CD4-positive, alpha-beta T cell treated with Interleukin-2 at 100 ng/mL for 4 hours (primary cell): ENCODE measurements at regions not wholly inside any gene's neighbourhood (a gene's known extent, or its start where the extent isn't known, plus 50 kb on each side); places are given as distances from the start of the nearest gene placed in this dataset.

Experiments
- DNase-seq: peaks from one replicate; pipeline ENCODE4 v3.0.0-alpha.2; 2020; ENCODE audit warnings: low spot score

DNA sequence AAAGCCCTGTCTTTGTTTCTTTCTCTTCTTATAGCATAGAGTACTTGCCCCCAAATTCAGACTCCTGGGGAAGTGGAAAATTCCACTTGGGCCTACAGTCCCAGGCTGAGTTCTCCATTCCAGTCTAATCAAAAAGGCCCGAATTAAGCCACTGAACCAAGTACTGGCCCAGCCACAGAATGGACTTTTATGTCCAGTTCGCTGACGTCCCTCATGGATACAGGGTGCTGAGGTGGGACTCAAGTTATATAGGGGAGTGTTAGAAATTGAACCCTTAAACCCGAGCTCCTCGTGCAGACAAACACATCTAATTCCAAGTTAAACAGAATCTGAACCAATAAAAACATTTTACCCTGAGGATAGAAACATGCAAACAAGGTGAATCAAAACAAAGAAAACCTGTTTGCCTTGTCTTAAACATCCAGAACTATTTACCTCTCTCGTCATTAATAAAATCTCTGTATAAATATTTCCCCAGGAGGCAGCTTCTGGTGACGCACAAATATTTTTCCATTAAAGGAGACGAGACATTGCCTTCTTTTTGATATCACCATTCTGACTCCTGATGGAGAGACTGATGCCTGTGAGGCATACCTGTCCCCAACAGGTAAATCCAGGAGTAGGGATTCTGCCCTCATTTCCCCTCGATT, 136.8 kb upstream of the ARL4C start:
- DNase-seq: no peak

DNA sequence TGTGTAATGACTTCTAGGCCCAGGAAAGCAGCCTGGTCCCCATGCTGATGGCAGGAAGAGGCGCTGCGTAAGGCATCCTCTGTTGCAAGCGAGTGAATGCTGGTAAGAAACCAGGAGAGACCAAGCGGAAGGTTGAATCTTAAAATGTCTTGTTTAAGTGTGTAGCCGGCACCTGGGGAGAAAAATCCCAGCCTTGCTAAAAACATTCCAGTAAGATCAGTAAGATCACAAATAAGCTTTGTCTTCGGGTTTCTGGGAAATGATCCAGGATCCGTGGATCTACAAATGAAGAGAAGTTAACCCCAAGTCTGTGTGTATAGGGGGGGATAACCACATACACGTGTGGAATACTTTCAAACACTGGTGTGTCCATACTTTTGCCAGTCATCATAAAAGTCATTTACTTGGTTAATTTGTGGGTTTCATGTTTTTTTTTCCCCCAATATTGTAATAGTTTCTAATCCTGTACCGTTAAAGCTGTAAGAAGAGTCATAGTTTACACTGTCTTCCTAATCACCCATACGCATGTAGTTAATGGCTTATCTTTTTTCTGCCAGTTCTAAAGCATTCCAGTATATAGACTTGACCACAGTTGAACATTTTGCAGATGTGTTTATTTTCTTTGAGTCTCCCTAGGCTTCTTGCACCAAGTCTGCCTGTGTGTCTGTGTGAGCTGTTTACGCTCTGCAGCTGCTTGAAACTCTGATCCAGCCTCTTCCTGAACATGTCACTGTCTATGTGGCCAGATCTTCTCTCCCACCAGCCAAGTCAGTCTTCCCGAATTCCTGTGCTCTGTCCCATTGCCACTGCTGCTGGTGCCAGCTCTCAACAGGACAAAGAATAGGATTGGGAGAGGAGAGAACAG, 135.9 kb upstream of the ARL4C start:
- DNase-seq: no peak

DNA sequence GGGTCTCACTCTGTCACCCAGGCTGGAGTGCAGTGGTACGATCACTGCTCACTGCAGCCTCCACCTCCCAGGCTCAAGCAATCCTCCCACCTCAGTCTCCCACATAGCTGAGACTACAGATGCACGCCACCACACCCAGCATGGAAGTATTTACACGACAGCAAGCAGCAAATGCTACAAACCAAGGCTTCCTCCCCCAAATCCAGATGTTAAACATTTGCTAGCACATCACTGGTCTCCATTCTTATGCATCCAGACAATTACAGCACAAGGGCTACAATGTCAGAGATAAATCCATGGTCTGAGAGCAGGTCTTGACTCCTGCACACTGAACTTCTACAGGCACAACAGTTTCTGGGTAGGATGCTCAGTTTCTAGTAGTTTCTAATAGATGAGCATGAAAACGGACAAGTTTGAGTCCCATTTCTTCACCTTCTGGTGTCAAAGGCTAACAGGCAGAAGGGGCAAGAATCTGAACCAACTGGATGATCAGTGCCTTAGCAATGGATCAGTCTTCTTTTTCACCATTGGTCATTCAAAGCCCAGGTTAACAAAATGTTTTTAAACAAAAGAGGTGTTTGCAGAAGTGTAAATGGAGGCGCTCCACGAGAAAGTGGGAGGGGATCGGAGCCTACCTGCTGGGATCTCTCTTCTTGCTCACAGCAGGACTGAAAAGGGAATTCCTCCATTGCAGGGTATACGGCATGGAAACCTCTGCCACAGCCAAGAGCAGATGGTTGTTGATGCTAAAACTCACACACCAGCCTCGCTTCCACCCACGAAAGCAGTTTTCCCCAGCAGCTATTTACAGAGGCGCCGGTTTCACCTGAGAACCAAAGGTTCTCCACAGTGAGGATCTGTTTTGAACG, 135.0 kb upstream of the ARL4C start:
- DNase-seq: no peak

DNA sequence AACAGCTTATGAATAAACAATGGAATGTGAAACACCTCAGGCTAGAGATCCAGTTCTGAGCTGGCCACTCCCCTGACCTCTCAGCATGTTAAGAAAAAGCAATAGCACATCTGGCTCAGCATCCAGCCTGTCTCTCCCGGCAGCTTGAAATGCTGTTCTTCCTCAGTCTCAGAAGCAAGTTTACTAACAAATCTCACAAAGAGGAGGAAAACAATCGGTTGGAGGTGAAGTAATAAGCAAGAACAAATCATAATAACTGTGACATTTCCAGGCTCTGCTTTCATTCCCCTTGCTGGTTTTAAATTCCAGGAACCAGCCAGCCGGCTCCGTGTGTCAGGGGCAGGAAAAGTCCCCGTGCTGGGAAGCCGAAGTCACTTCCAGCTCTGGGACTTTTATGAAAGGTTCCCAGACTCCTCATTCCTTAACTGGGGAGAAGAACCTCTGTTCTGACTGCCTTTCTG, 133.9 kb upstream of the ARL4C start:
- DNase-seq: no peak

DNA sequence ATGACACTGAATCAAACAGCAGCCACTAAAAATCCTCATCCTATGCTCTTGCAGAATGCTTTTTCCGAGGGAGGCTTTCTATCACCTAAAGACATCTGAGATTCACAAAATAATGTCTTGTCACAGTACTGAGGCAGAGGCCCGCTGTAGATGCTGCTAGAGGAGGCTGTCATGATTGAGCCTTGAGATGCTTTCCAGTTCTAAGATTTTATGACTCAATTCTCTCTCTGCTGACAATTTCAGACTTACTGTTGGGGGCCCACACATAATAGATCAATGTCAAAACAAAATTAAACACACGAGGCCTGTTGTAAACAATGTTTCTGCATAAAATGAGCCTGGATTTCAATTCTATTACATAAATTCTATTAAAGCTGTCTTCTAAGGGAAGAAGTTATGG, 132.7 kb upstream of the ARL4C start:
- DNase-seq: no peak

DNA sequence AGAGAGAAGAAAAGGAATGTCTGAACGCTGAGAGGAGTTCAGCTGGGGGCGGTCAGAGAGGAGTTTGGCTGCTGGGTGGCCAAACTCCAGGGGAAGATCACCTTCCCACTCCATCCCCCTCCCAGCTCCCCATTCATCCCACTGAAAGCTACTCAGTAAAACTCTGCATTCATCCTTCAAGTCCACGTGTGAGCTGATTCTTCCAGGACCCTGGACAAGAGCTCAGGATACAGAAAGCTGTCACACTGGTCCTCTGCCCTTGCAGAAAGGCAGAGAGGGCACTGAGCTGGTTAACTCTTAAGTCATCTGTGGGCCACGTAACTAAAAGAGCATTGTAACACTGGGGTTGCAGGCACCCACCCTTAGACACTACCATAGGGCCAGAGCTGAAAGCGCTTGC, 132.1 kb upstream of the ARL4C start:
- DNase-seq: no peak

DNA sequence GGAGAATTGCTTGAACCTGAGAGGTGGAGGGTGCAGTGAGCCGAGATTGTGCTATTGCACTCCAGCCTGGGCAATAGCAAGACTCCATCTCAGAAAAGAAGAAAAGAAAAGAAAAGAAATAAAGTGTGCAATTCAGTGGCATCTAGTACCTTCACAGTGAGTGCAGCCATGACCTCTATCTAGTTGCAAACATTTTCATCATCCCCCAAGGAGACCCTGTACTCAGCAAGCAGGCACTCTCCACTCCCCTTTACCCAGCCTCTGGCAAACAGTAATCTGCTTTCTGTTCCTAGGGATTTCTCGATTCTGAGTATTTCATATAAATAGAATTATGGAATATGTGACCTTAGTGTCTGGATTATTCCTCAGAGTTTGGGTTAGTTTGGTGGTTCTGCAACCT, 130.4 kb upstream of the ARL4C start:
- DNase-seq: no peak

DNA sequence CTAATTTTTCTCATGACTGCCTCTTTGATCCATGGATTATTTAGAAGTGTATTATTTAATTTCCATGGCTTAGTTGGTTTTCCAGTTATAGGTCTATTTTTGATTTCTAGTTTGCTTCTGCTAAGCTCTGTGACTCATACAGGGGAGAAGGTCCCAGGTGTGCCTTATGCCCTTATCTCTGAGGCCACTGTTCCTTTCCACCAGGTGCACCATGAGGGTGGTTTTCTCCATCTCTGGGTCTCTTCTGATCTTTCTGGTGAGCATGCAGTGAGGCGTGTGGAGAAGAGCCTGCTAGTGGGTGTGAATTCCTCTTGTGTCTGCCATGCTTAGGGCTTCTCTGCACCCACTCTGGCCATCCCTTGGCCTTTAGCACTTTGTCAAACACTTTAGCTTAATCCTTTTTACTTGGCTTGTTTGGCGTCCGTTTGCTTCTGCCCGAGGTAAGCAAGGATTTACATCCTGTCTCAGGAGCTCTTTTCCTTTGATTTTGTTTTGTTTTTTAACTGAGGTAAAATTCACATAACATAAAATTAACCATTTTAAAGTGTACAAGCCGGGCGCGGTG, 129.8 kb upstream of the ARL4C start:
- DNase-seq: no peak

DNA sequence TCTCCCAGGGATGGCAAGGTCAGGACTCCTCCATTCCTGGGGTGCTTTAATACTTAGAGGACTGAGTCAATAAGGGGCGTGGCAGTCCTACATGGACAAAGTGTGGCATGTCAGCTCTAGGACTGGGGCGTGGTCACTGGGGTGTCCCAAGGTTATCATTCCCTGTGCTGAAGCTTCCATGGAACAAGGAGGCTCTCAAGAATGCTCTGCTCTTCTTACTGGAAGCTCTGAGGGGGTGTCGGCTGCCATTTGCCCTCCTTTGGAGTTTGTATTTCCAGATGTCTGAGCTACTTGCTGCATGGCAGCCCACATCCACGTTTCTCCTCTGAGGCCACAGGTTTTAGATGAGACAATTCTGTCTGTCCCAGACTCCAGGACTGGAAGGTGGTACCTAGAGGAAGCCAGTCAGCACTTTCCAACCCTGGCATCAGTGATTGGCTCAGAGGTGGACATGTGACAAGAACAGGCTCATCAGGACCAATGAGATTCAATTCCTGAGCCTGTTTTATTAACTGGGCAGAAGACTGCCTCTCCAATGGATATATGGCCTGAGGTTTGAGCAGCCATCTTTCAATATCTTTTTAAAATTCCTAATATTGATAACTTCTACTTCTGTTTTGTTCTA, 128.9 kb upstream of the ARL4C start:
- no peak for DNase-seq

DNA sequence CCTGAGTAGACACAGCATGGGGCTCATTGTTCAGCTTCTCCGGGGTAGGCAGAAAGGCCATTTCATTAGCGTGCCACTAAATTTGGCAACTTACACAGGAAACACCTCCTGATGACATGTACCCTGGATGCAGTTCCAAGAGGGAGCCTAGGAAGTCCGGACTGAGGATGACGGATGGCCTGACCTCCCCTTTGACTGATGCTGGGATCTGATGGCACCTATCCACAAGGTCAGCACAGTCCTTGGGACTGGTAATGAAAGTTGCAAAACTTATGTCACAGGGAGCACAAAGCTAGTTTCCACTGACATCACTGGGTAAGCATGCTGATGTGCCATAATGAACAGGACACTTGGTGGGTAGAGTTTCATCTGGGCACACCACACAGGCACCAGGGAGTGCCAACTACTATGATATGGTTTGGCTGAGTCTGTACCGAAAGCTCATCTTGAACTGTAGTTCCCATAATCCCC, 126.7 kb upstream of the ARL4C start:
- no peak for DNase-seq

DNA sequence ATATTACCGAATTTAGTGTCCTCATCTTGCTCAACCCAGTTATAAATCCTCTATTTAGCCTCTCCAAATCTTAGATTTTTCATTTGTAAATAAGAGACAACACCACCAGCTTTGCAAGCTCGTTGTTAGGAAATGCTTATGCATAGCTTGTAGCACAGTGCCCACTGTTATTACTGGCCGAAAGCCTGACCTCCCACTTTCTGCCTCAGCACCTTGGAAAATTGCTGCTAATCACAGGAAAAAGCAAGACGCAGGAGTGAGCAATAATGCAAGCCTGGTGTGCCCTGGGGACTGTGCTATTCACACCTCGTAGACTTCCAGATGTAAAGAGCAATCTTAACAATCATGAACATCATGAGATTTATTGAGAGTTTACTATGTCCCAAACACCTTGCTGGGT, 124.2 kb upstream of the ARL4C start:
- DNase-seq: no peak

DNA sequence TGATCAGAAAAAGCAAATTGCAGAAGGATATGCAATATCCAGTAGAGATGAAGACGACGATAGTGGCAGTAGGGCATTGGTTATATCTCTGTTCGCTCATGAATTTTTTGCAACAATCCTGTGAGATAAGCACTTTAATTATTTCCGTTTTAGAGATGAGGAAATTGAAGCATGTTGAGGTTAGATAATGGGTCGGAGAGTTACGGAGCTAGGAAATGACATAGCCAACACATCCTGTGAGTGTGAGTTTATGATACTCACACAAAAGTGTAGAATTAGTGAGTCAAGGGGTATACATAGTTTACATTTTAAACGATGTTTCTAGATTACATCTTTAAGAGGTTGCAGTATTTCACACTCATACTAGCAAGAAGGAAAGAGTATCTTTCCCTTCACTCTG, 123.1 kb upstream of the ARL4C start:
- no peak for DNase-seq

DNA sequence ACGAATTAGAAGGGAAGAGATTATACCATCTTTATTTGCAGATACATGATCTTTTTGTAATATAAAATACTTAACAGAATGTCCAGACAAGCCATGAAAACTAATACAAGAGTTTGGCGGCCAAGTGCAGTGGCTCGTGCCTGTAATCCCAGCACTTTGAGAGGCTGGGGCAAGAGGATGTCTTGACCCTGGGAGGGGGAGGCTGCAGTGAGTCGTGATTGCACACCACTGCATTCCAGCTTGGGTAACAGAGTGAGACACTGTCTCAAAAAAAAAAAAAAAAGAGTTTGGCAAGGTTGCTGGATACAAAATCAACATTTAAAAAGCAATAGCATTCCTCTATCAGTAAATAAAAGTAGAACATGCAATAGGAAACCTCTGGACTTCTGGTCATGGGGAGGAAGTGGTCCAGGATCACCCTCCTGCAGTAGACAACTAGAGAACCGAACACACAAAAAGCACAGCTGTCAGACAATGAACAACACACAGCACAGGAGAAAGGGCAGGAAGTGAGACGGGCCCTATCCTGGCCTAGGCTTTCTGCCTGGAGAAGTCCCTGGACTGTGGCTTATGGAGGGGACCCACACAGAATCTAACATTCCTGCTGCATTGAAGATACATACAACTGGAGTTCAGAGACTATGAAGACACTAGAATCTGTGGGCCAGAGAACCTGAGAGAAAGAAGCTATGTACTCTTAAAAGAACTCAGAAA, 118.9 kb upstream of the ARL4C start:
- no peak for DNase-seq

DNA sequence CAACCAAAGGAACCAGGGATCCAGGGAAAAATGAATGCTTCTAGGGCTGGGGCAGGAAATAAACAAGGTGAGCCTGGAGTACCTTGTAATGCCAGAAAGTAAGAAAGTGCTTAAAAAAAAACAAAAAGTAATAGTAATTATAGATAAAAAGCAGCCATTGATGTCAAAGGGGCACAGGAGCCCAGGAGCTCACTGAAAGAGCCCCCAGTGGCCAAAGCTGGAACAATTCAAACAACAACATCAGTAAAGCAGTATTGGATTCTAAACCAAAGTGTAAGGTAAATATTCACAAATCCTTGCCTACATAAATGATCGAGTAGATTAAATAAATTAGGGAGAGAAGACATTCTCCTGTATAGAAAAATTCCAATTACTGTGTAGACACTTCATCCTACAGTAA, 114.3 kb upstream of the ARL4C start:
- no peak for DNase-seq

DNA sequence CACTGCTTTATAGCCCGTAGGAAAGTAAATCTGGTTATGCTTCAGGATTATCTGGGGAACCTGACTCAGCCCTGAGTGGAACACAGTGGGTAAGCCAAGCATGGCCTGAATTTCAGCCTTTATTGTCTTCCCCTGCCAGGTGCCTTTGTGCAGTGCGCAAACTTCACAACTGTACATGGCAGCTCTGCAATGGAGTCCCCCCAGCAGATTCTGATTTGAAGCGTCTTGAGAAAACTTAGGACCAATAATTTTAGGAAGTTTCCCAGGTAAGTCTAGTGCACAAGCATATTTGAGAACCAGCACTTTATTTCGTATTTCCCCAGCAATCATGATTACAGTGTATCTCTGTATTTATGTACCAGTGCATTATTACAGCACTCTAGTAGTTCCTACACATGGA, 112.1 kb upstream of the ARL4C start:
- no peak for DNase-seq

DNA sequence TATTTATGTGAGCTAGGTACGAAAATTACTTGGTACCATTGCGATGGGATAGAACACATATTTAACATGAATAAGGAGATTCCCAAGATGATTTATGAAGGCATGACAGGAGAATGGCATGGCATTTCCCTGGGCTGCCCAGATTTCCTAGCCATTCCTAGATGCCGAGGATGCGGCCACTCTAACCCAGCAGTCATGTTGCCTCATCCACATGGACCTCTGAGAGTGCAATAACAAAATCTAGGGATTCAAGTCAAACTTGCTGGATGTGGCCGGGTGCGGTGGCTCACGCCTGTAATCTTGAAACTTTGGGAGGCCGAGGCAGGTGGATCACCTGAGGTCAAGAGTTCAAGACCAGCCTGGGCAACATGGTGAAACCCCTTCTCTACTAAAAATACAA, 110.8 kb upstream of the ARL4C start:
- no peak for DNase-seq

DNA sequence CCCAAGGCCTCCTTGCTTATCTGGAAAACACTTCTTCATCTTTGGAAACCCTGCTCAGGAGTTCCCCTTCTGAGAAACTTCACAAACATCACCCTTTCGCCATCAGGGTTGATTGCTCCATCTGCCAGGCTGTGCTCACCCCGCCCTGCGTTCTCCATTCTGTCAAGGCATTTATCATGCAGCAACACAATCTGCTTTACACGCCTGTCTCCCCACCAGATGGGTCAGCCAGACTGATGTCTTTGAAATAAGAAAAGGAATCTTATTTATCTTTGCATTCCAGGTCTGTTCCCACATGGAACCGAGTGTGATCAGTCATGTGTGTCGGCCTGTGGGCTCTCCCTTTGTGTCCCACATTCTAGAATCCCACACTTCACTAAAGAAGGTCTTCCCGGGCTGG, 110.0 kb upstream of the ARL4C start:
- DNase-seq: no peak

DNA sequence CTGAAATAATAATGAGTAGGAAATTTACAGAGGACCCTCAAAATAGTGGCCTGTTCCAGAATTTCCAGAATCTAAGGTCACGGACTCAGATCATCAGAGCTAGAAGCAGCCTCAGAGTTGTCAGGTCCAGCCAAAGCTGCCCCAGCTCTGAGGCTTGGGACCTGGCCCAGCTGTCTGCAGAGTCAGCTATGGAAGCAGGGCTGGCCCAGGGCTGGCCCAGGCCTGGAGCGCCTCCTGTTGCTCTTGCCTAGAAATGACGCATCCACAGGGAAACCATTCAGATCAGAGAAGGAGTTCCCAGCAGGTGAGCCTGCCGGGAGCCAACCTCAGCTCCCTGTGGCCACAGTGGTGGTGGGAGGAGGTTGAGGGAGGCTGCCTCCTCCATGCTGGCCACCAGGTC, 106.7 kb upstream of the ARL4C start:
- DNase-seq: no peak

DNA sequence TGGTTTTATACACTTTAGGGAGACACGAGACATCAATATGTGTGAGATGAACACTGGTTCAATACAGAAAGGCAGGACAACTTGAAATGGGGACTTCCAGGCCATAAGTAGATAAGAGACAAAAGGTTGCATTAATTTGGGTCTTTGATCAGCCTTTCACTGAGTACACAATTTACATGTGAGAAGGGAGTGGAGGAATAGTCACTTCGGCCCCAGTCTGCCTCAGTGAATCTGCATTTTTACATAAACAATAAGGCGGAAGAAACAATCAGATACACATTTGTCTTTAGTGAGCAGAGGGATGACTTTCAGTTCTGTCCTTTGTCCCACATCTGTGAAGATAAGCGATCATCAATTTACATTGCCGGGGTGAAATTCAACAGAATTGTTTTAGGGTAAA, 104.3 kb upstream of the ARL4C start:
- no peak for DNase-seq

DNA sequence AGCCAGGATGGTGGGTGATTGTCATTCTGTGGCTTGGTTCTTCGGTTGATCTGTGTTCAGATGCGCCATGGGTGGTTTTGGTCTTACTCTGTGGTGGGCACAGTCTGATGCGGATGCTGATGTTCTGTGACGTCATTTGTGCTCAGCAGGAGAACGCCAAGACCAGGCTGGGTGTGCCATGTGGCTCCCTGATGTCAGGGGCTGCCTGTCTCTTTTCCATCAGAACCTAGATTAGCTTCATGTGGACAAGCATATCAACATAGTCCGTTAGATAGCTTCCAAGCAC, 100.6 kb upstream of the ARL4C start:
- DNase-seq: no peak
